NCI-H345 treated with DMSO at 0.1 percent for 48 hours (cell line): ENCODE measurements at regions not wholly inside any gene's neighbourhood (a gene's known extent, or its start where the extent isn't known, plus 50 kb on each side); places are given as distances from the start of the nearest gene placed in this dataset.
"Not testable (repeated sequence)": the region's sequence is repeated elsewhere in the genome, so short reads cannot be mapped to it uniquely, and the experiment has no call there.

Experiments used
- DNase-seq: peaks from one replicate; lab custom pipeline; 2025; ENCODE audit not compliant: unreplicated experiment; lab: John Stamatoyannopoulos, UW

DNA sequence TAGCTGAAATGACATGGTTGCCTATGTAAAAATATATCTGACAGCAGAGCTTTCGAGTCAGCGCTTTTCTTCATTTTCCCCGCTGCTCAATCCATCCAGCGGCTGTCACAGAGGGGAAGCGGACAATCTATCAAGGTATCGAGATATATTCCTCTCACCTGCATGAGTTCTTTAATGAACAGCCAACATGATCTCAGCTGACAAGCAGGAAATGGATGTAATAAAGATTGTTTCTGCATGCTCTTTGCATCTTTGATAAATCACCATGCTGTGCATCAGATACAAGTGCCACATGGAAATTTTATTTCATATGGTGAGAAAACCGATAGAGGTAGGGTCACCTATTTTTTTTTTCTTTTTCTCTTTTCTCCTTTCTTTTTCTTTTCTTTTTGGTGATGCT, 602.3 kb upstream of the MMS22L start:
- no peak for DNase-seq

- no peak for DNase-seq
These were observed 602.8 kb upstream of the MMS22L start for GRCh38 chr6:97885828-97886227.

DNA sequence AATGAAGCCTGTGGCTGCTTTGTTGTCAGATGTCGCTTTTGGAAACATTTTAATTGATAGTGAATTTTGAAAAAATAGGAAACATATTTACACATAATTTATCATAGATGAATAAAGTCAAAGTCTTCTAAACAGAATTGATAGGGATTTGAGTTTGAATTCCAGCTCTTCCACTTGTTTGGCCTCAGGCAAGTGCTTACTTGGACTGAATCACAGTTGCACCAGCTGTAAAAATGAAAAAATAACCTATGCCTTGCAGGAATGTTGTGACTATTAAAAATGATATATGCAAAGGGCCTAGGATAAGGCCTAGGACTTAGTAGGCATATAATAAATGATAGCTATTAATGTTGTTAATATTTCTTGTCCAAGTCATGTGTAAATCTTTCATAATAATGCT, 618.5 kb upstream of the MMS22L start:
- no peak for DNase-seq

GRCh38 chr6:97909380-97909779, 626.4 kb upstream of the MMS22L start:
- DNase-seq = no peak

- DNase-seq = no peak
These were observed 630.7 kb upstream of the MMS22L start for GRCh38 chr6:97913721-97914120.

- no peak for DNase-seq
These were observed 631.9 kb upstream of the MMS22L start for GRCh38 chr6:97914912-97915311.

- DNase-seq = no peak
These were observed 632.5 kb upstream of the MMS22L start for GRCh38 chr6:97915537-97915936.

DNA sequence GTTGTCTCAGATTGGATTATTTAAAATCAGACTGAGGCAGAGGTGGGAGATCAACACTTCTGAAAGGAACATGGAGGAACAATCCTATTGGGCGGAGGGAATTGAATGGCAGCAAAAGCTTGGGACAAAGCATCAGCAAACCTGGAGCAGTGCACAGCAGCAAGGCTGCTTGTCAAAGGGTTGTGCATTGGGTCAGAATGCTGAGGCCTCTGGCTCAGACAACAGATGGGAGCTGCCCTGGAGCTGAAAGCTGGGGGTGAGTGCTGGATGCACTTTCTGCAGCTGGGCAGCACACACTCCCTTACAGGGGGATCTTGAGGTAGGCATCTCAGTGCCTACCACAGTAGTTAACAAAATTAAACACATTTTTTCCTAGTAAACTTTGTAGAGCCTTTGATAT, 634.4 kb upstream of the MMS22L start:
- no peak for DNase-seq

- DNase-seq = no peak
These were observed 636.0 kb upstream of the MMS22L start for GRCh38 chr6:97919046-97919445.

DNA sequence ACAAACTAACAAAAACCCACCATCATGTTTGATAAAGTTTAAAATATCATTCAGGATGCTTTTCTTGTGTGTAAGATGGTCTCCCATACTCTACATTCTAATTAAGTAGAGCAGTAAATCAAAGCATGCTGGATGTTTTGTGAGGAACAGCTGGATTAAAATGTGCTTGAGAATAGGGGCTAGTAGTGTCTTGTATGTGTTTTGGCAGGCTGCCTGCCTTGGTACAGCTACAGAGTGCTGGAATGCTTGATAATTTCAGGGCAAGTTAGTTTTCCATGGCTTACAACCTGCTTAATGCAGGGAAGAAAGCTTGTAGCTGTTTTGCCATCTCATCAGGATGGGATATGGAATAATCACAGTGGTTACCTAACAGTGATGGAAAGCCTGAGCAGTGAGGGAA, 636.6 kb upstream of the MMS22L start:
- no peak for DNase-seq

DNA sequence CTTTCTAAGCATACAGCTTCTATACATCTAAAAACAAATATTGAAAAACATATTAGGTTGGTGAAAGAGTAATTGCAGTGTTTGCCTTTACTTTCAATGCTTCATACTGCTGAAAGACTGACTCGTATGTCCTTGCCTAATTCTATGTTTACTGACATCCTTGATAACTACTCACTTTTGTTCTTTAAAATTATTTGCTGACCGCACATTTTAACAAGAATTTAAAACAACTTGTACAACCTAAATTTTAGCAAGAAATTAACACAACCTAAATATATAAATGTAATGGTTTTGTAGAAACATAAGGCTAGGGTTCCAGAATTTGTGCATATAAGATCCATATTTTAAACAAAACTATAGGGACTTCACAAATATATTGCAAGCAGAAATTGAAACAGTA, 640.2 kb upstream of the MMS22L start:
- no peak for DNase-seq

GRCh38 chr6:97925504-97925903, 642.5 kb upstream of the MMS22L start:
- no peak for DNase-seq

DNA sequence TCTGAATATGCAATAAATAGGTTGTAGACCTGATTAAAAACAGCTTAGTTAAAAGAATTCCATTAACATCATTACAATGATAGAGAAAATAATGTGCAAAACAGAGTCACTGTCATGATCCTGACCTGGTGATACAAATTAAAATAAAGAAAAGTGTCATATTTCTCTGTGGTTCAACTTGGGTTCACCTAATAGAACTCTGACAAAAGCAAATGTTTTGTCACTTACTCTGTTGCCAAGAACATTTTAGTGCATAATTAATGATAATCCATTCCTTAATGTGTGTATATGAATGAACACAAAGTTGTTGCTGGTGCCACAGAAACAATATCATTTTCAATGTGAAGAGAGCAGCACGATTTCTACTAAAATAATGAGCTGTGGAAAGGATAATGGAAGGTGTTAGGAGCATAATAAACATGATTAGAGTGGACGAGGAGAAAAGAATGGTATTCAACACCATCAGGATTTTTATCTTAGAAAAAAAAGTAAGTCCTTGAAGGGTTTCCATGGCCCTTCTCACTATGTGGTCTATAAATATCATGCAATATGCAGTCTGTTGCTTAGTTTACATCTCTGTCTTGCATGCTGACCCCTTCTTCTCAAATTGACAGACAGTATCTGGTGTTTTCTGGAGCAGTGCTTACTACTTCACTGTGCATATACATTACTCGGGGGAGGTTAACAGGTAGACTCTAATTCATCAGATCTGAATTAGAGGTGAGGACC, 656.6 kb upstream of the MMS22L start:
- DNase-seq = no peak

- DNase-seq = no peak
These were observed 664.8 kb upstream of the MMS22L start for GRCh38 chr6:97947841-97948240.

- DNase-seq = no peak
These were observed 675.1 kb upstream of the MMS22L start for GRCh38 chr6:97958134-97958533.

DNA sequence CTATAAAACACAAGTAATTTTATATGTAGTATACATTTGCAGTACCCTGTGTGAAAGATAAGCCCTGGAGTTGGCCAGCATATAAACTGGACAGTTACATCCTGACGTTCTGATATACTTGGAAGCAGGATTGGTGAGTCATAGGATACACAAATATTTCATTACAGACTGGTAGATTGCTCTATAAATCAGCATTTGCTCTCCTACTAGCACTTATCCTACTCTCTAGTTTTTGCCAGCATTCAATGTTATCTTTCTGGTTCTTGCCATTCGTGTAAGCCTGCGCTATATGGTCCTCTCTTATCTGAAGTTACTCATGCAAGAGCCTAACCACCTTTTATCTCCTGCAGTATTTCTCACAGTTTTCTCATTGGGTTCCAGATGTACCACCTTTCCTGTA, 680.2 kb upstream of the MMS22L start:
- DNase-seq = no peak

GRCh38 chr6:97969065-97969464, 686.0 kb upstream of the MMS22L start:
- DNase-seq = no peak

GRCh38 chr6:97977084-97977483, 694.1 kb upstream of the MMS22L start:
- no peak for DNase-seq

GRCh38 chr6:97978855-97979271, 695.8 kb upstream of the MMS22L start:
- DNase-seq = no peak

DNA sequence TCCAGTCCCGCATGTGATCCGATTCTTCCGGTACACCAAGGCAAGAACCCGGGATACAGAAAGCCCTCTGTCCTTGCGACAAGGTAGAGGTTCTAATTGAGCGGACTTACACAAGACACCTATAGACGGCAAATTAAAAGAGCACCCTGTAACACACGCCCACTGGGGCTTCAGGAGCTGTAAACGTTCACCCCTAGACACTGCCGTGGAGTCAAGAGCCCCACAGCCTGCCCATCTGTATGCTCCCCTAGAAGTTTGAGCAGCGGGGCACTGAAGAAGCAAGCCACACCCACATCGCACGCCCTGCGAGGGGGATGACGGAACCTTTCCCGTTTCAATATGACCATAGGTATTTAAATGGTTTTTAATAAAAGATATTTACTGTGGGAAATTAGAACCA, 696.3 kb upstream of the MMS22L start:
- not testable (repeated sequence) for DNase-seq

DNA sequence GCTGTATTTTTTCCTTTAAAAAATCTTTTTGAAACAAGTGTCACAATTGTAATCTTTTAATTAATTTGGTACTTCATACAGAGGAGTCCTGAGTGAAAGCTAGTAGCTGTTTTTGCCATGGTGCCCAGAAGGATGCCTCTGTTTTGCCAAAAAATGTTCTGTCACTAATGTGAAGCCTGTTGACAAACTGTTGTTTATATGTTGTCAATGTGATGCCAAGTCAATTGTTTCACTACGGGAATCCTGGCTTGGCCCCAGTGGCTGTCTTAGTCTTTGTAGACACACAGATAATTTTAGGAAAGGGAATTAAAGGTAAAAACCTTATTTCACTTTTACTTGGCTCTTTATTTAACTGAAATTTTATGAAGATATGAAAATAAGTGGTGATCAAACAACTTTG, 706.4 kb upstream of the MMS22L start:
- no peak for DNase-seq

DNA sequence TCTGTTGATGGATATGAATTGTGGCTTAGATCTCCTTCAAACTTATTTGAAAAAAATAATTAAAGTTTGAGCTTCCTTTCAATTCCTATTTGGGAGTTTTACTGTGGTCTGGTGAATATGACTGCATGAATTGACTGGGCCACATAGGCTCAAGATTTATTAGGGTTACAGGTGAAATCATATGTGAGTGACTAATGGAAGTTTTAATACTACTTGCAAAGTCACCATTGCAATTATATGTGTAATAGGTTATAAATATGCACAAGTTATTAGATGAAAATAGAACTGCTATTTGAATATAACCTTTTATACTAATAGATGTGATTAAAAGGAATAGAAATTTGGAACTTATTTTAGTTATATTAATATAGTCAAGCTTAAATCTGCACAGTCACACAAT, 712.1 kb upstream of the MMS22L start:
- DNase-seq = no peak

DNA sequence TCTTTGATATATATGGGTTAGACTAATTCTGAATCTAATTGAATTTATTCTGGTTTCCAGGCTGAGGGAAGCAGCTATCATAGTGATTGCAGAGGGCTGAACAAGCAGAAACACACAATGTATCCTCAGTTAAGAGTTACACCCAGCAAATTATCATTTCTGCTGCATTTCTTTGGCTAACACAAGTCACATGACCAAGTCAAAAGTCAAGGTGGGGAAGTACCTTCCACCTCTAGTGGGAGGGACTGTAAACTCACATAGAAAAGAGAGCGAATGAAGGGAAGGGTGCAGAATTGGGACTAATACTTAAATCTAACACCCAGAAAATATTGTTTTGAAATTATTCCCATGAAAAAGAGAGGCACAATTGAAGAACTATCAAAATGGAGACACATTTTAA, 719.7 kb upstream of the MMS22L start:
- DNase-seq = no peak
